Activated naive CD4-positive, alpha-beta T cell treated with anti-CD3 and anti-CD28 coated beads for 36 hours (primary cell): ENCODE measurements at regions not wholly inside any gene's neighbourhood (a gene's known extent, or its start where the extent isn't known, plus 50 kb on each side); places are given as distances from the start of the nearest gene placed in this dataset.

Experiments used
- CTCF ChIA-PET: fragments of 350-600 bp; sonication (Branson Sonifier 250); formaldehyde crosslinking; loops from one replicate; lab custom pipeline; 2021; ENCODE audit warnings: antibody characterized with exemption; lab: Charles Lee
- DNase-seq: peaks from one replicate; pipeline ENCODE4 v3.0.0-alpha.2; 2020
- H3K27ac Mint-ChIP-seq: one replicate; pipeline ENCODE4 v1.8.0; 2021; ENCODE audit warnings: mild to moderate bottlenecking, mixed read lengths
- H3K27me3 Mint-ChIP-seq: one replicate; pipeline ENCODE4 v1.8.0; 2021; ENCODE audit warnings: low read depth, mixed read lengths
- H3K36me3 Mint-ChIP-seq: one replicate; pipeline ENCODE4 v1.8.0; 2021; ENCODE audit warnings: low read depth, mixed read lengths
- H3K4me1 Mint-ChIP-seq: one replicate; pipeline ENCODE4 v1.8.0; 2021; ENCODE audit warnings: low read depth, mixed read lengths
- H3K4me3 Mint-ChIP-seq: one replicate; pipeline ENCODE4 v1.8.0; 2021; ENCODE audit warnings: mild to moderate bottlenecking, moderate library complexity, mixed read lengths
- H3K9me3 Mint-ChIP-seq: one replicate; pipeline ENCODE4 v1.8.0; 2021; ENCODE audit warnings: mixed read lengths
- intact Hi-C: fragments of 100-400 bp; cut with micrococcal nuclease; formaldehyde crosslinking; loops from one replicate; pipeline ENCODE4 v1.15.1; 2023

GRCh38 chr3:117243657-117244056 is 534.1 kb downstream of the TUSC7 start:
- peaks cover 7% of the 10 kb centered on the region for H3K9me3 Mint-ChIP-seq
- CTCF ChIA-PET: no interaction called here
- no peaks in the 10 kb centered on the region for H3K27me3 Mint-ChIP-seq
- no peak for DNase-seq
- intact Hi-C loops: no loop called here
- H3K36me3 Mint-ChIP-seq: no peaks in the 10 kb centered on the region
- H3K4me3 Mint-ChIP-seq: no peak overlapping the region
- no peak overlapping the region for H3K27ac Mint-ChIP-seq
- H3K4me1 Mint-ChIP-seq: no peaks in the 10 kb centered on the region

- intact Hi-C loops: no loop called here
- no peaks in the 10 kb centered on the region for H3K36me3 Mint-ChIP-seq
Observed at GRCh38 chr3:117246771-117247555, 537.4 kb downstream of the TUSC7 start.

GRCh38 chr3:117248153-117248552 is 538.6 kb downstream of the TUSC7 start:
- no peak for DNase-seq
- Mint-ChIP-seq H3K4me1 (no peaks in the 10 kb centered on the region), H3K36me3 (no peaks in the 10 kb centered on the region), H3K9me3 (peaks cover 9% of the 10 kb centered on the region), H3K27me3 (no peaks in the 10 kb centered on the region), H3K27ac (no peak overlapping the region), H3K4me3 (no peak overlapping the region)
- intact Hi-C loops: no loop called here
- CTCF ChIA-PET: no interaction called here

More at GRCh38 chr3:117246771-117247555, 537.4 kb downstream of the TUSC7 start:
- Mint-ChIP-seq H3K4me3 (no peak overlapping the region), H3K27ac (no peak overlapping the region), H3K9me3 (peaks cover 8% of the 10 kb centered on the region), H3K4me1 (no peaks in the 10 kb centered on the region), H3K27me3 (no peaks in the 10 kb centered on the region)
- CTCF ChIA-PET: no interaction called here
- DNase-seq: no peak

- intact Hi-C loops: no loop called here
- H3K9me3 Mint-ChIP-seq: peaks cover 4% of the 10 kb centered on the region
- H3K4me3 Mint-ChIP-seq: no peak overlapping the region
- no peaks in the 10 kb centered on the region for H3K36me3 Mint-ChIP-seq
- CTCF ChIA-PET: no interaction called here
- H3K27me3 Mint-ChIP-seq: no peaks in the 10 kb centered on the region
- H3K4me1 Mint-ChIP-seq: no peaks in the 10 kb centered on the region
- H3K27ac Mint-ChIP-seq: no peak overlapping the region
- no peak for DNase-seq
Observed at GRCh38 chr3:117252208-117252607, 542.6 kb downstream of the TUSC7 start.

GRCh38 chr3:117252651-117253050 is 543.1 kb downstream of the TUSC7 start:
- Mint-ChIP-seq H3K4me1 (no peaks in the 10 kb centered on the region), H3K36me3 (no peaks in the 10 kb centered on the region), H3K27ac (no peak overlapping the region), H3K9me3 (peaks cover 4% of the 10 kb centered on the region), H3K27me3 (no peaks in the 10 kb centered on the region), H3K4me3 (no peak overlapping the region)
- no peak for DNase-seq
- CTCF ChIA-PET: no interaction called here
- intact Hi-C loops: no loop called here

- no peaks in the 10 kb centered on the region for H3K4me1 Mint-ChIP-seq
- H3K4me3 Mint-ChIP-seq: no peak overlapping the region
- H3K9me3 Mint-ChIP-seq: peaks cover 4% of the 10 kb centered on the region
- H3K27me3 Mint-ChIP-seq: no peaks in the 10 kb centered on the region
- no peaks in the 10 kb centered on the region for H3K36me3 Mint-ChIP-seq
- no peak for DNase-seq
- no peak overlapping the region for H3K27ac Mint-ChIP-seq
- intact Hi-C loops: no loop called here
- CTCF ChIA-PET: no interaction called here
Observed at GRCh38 chr3:117253636-117254035, 544.1 kb downstream of the TUSC7 start.

- Mint-ChIP-seq H3K27ac (no peak overlapping the region), H3K9me3 (peaks cover 2% of the 10 kb centered on the region), H3K4me3 (no peak overlapping the region), H3K27me3 (no peaks in the 10 kb centered on the region), H3K36me3 (no peaks in the 10 kb centered on the region), H3K4me1 (no peaks in the 10 kb centered on the region)
- CTCF ChIA-PET: no interaction called here
- no peak for DNase-seq
- intact Hi-C loops: no loop called here
Observed at GRCh38 chr3:117254985-117255384, 545.4 kb downstream of the TUSC7 start.

GRCh38 chr3:117255736-117256135 is 546.2 kb downstream of the TUSC7 start:
- intact Hi-C loops: no loop called here
- DNase-seq: no peak
- H3K36me3 Mint-ChIP-seq: no peaks in the 10 kb centered on the region
- H3K9me3 Mint-ChIP-seq: peaks cover 2% of the 10 kb centered on the region
- H3K4me3 Mint-ChIP-seq: no peak overlapping the region
- CTCF ChIA-PET: no interaction called here
- no peaks in the 10 kb centered on the region for H3K4me1 Mint-ChIP-seq
- no peak overlapping the region for H3K27ac Mint-ChIP-seq
- no peaks in the 10 kb centered on the region for H3K27me3 Mint-ChIP-seq

- Mint-ChIP-seq H3K4me3 (no peak overlapping the region), H3K9me3 (peaks cover 7% of the 10 kb centered on the region), H3K27ac (no peak overlapping the region), H3K36me3 (no peaks in the 10 kb centered on the region), H3K27me3 (no peaks in the 10 kb centered on the region), H3K4me1 (no peaks in the 10 kb centered on the region)
- CTCF ChIA-PET: no interaction called here
- no peak for DNase-seq
- intact Hi-C loops: no loop called here
Observed at GRCh38 chr3:117261983-117262421, 552.4 kb downstream of the TUSC7 start.

- intact Hi-C loops: no loop called here
- H3K4me3 Mint-ChIP-seq: no peak overlapping the region
- DNase-seq: no peak
- H3K27ac Mint-ChIP-seq: no peak overlapping the region
- no peaks in the 10 kb centered on the region for H3K36me3 Mint-ChIP-seq
- no peaks in the 10 kb centered on the region for H3K27me3 Mint-ChIP-seq
- H3K4me1 Mint-ChIP-seq: no peaks in the 10 kb centered on the region
- CTCF ChIA-PET: no interaction called here
- H3K9me3 Mint-ChIP-seq: peaks cover 7% of the 10 kb centered on the region
Observed at GRCh38 chr3:117263270-117263669, 553.7 kb downstream of the TUSC7 start.

GRCh38 chr3:117263745-117264144 is 554.2 kb downstream of the TUSC7 start:
- no peak overlapping the region for H3K27ac Mint-ChIP-seq
- H3K4me3 Mint-ChIP-seq: no peak overlapping the region
- H3K36me3 Mint-ChIP-seq: no peaks in the 10 kb centered on the region
- peaks cover 7% of the 10 kb centered on the region for H3K9me3 Mint-ChIP-seq
- no peak for DNase-seq
- intact Hi-C loops: no loop called here
- CTCF ChIA-PET: no interaction called here
- no peaks in the 10 kb centered on the region for H3K27me3 Mint-ChIP-seq
- no peaks in the 10 kb centered on the region for H3K4me1 Mint-ChIP-seq

GRCh38 chr3:117264204-117264994 is 554.8 kb downstream of the TUSC7 start:
- CTCF ChIA-PET: no interaction called here
- DNase-seq: no peak
- intact Hi-C loops: no loop called here
- no peaks in the 10 kb centered on the region for H3K27me3 Mint-ChIP-seq
- H3K4me3 Mint-ChIP-seq: no peak overlapping the region
- H3K9me3 Mint-ChIP-seq: peaks cover 7% of the 10 kb centered on the region
- no peaks in the 10 kb centered on the region for H3K4me1 Mint-ChIP-seq
- no peak overlapping the region for H3K27ac Mint-ChIP-seq
- no peaks in the 10 kb centered on the region for H3K36me3 Mint-ChIP-seq

GRCh38 chr3:117266806-117267205 is 557.2 kb downstream of the TUSC7 start:
- Mint-ChIP-seq H3K4me1 (no peaks in the 10 kb centered on the region), H3K27me3 (no peaks in the 10 kb centered on the region), H3K27ac (no peak overlapping the region), H3K4me3 (no peak overlapping the region), H3K36me3 (no peaks in the 10 kb centered on the region), H3K9me3 (peaks cover 7% of the 10 kb centered on the region)
- CTCF ChIA-PET: no interaction called here
- no peak for DNase-seq
- intact Hi-C loops: no loop called here
